ENCODE measurements at regions not wholly inside any gene's neighbourhood (a gene's known extent, or its start where the extent isn't known, plus 50 kb on each side); places are given as distances from the start of the nearest gene placed in this dataset.
"Not testable (repeated sequence)": the region's sequence is repeated elsewhere in the genome, so short reads cannot be mapped to it uniquely, and the experiment has no call there.

GRCh38 chr22:44570476-44571445 is 72.7 kb upstream of the RTL6 start:
- WGBS, 2 donors: 67 to 69% methylated on average over 18 of the region's 18 CpGs

GRCh38 chr22:44569561-44569991 is 71.5 kb upstream of the RTL6 start:
- Histone ChIP-seq H3K4me1 (no peaks in the 10 kb centered on the region), H3K9me3 (peaks cover 0 to 19% (median 0%) of the 10 kb centered on the region in 4 donors), H3K27me3 (peaks cover 0 to 3% of the 10 kb centered on the region in 2 donors), H3K27ac (no peak overlapping the region), H3K36me3 (no peaks in the 10 kb centered on the region), H3K4me3 (no peak overlapping the region)
- no peak for DNase-seq (ENCODE audit: low spot score in 2 of 2)
- WGBS, 2 donors: 73 to 75% methylated on average over 9 of the region's 9 CpGs
- TF ChIP-seq CTCF (IDR thresholded peaks at IDR 0.05) (no peak), POLR2A (IDR thresholded peaks at IDR 0.05) (no peak), EP300 (IDR thresholded peaks at IDR 0.05) (no peak)

More at GRCh38 chr22:44570476-44571445, 72.7 kb upstream of the RTL6 start:
- H3K27ac ChIP-seq: no peak overlapping the region
- no peak overlapping the region for H3K4me3 ChIP-seq
- peaks cover 0 to 8% of the 10 kb centered on the region in 2 donors for H3K27me3 ChIP-seq
- peaks cover 0 to 13% (median 0%) of the 10 kb centered on the region in 4 donors for H3K9me3 ChIP-seq
- TF ChIP-seq CTCF (IDR thresholded peaks at IDR 0.05): no peak
- no peaks in the 10 kb centered on the region for H3K36me3 ChIP-seq
- DNase-seq (ENCODE audit: low spot score in 2 of 2): no peak
- H3K4me1 ChIP-seq: no peaks in the 10 kb centered on the region

- WGBS, 2 donors: 65 to 75% methylated on average over 8 of the region's 8 CpGs
- Histone ChIP-seq H3K9me3 (peaks cover 0 to 26% (median 0%) of the 10 kb centered on the region in 4 donors), H3K4me1 (no peaks in the 10 kb centered on the region), H3K27ac (no peak overlapping the region), H3K4me3 (no peak overlapping the region), H3K27me3 (peaks cover 0 to 3% of the 10 kb centered on the region in 2 donors), H3K36me3 (no peaks in the 10 kb centered on the region)
- no peak for TF ChIP-seq EP300 (IDR thresholded peaks at IDR 0.05)
- peak in 2 of 5 experiments; percentile 17 to 35 for TF ChIP-seq CTCF (IDR thresholded peaks at IDR 0.05)
- DNase-seq (ENCODE audit: low spot score in 2 of 2): no peak
Observed at GRCh38 chr22:44567846-44568493, 69.9 kb upstream of the RTL6 start.

- not testable (repeated sequence) for H3K4me1 ChIP-seq; H3K36me3 ChIP-seq; H3K4me3 ChIP-seq; DNase-seq (ENCODE audit: low spot score in 2 of 2); H3K27me3 ChIP-seq; H3K27ac ChIP-seq
- peaks cover 0 to 26% (median 0%) of the 10 kb centered on the region in 4 donors for H3K9me3 ChIP-seq
- WGBS, 2 donors: 81 to 86% methylated on average over 8 of the region's 8 CpGs
Observed at GRCh38 chr22:44567378-44567841, 69.4 kb upstream of the RTL6 start.

- H3K4me3 ChIP-seq: no peak overlapping the region
- H3K4me1 ChIP-seq: no peaks in the 10 kb centered on the region
- H3K9me3 ChIP-seq: peaks cover 0 to 26% (median 0%) of the 10 kb centered on the region in 4 donors
- peaks cover 0 to 3% of the 10 kb centered on the region in 2 donors for H3K27me3 ChIP-seq
- TF ChIP-seq POLR2A (IDR thresholded peaks at IDR 0.05) (no peak), CTCF (IDR thresholded peaks at IDR 0.05) (no peak), EP300 (IDR thresholded peaks at IDR 0.05) (no peak)
- WGBS, 2 donors: 90 to 92% methylated on average over 16 of the region's 17 CpGs
- H3K36me3 ChIP-seq: no peaks in the 10 kb centered on the region
- no peak overlapping the region for H3K27ac ChIP-seq
- no peak for DNase-seq (ENCODE audit: low spot score in 2 of 2)
Observed at GRCh38 chr22:44566911-44567310, 68.9 kb upstream of the RTL6 start.

GRCh38 chr22:44562651-44563050 is 64.6 kb upstream of the RTL6 start:
- not testable (repeated sequence) for H3K4me3 ChIP-seq; H3K27me3 ChIP-seq; DNase-seq (ENCODE audit: low spot score in 2 of 2); H3K36me3 ChIP-seq; H3K4me1 ChIP-seq; H3K27ac ChIP-seq
- H3K9me3 ChIP-seq: peaks cover 0 to 21% (median 0%) of the 10 kb centered on the region in 4 donors
- 92 to 96% methylated on average over 7 of the region's 7 CpGs for WGBS, 2 donors

All from tibial nerve (tissue), 4 donors.